ENCODE measurements at regions not wholly inside any gene's neighbourhood (a gene's known extent, or its start where the extent isn't known, plus 50 kb on each side); places are given as distances from the start of the nearest gene placed in this dataset.
"Not testable (repeated sequence)": the region's sequence is repeated elsewhere in the genome, so short reads cannot be mapped to it uniquely, and the experiment has no call there.

DNA sequence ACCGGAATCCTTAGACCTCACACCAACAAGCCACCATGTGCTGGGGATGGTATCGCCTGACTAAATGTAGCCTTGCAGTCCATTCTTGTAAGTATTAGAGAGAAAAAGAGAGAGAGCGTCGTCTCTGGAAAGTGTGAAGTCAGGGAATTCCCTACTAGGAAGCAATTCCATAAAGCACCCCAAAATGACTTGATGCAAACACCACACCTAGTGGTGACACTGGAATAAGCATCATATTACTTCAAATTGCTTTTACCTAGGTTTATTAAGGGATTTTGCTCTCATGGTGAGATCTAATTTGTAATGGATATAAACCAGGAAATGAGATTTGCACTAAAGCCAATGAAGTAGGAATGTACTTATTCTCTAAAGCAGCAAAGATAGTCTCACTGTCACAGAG lies 111.4 kb upstream of the METTL9 start:
- not testable (repeated sequence) for H3K27me3 ChIP-seq (ENCODE audit: insufficient read depth, low read length); H4K20me1 ChIP-seq (ENCODE audit: insufficient read depth, low read length); H3K4me1 Mint-ChIP-seq (ENCODE audit: low read depth, unreplicated experiment); H3K4me1 ChIP-seq (ENCODE audit: insufficient read depth, low read length); H3K36me3 ChIP-seq (ENCODE audit: insufficient read depth, low read length); DNase-seq (ENCODE audit: low read depth); H3K4me3 Mint-ChIP-seq (ENCODE audit: unreplicated experiment); H3K79me2 ChIP-seq (ENCODE audit: insufficient read depth, low read length); FAIRE-seq; H3K9ac ChIP-seq (ENCODE audit: low read length); H3K9me3 Mint-ChIP-seq (ENCODE audit: unreplicated experiment); H3K27ac ChIP-seq (ENCODE audit: low read depth, low read length); H3K4me2 ChIP-seq (ENCODE audit: low read length); H3K36me3 Mint-ChIP-seq (ENCODE audit: low read depth, unreplicated experiment); H3K4me3 ChIP-seq (ENCODE audit: insufficient read depth, low read depth, low read length); H3K9me3 ChIP-seq (ENCODE audit: insufficient read depth, low read depth, low read length); H2AFZ ChIP-seq (ENCODE audit: low read depth, low read length); H3K27me3 Mint-ChIP-seq (ENCODE audit: low read depth, unreplicated experiment); H3K27ac Mint-ChIP-seq (ENCODE audit: unreplicated experiment)

DNA sequence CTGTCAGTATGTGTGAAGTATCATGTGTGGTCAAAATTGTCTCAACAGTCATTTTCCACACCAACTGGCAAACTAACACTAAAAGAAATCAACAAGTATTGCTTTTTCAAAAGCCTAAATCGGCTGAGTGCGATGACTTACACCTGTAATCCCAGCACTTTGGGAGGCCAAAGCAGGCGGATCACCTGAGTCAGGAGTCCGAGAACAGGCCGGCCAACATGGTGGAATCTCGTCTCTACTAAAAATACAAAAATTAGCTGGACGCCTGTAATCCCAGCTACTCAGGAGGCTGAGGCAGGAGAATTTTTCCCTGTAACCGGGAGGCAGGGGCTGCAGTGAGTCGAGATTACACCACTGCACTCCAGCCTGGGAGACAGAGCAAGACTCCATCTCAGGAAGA lies 100.3 kb upstream of the METTL9 start:
- not testable (repeated sequence) for H3K4me3 ChIP-seq (ENCODE audit: insufficient read depth, low read depth, low read length); H3K4me1 Mint-ChIP-seq (ENCODE audit: low read depth, unreplicated experiment); H3K27me3 ChIP-seq (ENCODE audit: insufficient read depth, low read length); FAIRE-seq; H3K27ac Mint-ChIP-seq (ENCODE audit: unreplicated experiment); H3K4me2 ChIP-seq (ENCODE audit: low read length); DNase-seq (ENCODE audit: low read depth); H3K9ac ChIP-seq (ENCODE audit: low read length); H3K27me3 Mint-ChIP-seq (ENCODE audit: low read depth, unreplicated experiment); H3K4me1 ChIP-seq (ENCODE audit: insufficient read depth, low read length); H3K36me3 Mint-ChIP-seq (ENCODE audit: low read depth, unreplicated experiment); H2AFZ ChIP-seq (ENCODE audit: low read depth, low read length); H3K9me3 ChIP-seq (ENCODE audit: insufficient read depth, low read depth, low read length); H3K4me3 Mint-ChIP-seq (ENCODE audit: unreplicated experiment); H3K9me3 Mint-ChIP-seq (ENCODE audit: unreplicated experiment); H3K27ac ChIP-seq (ENCODE audit: low read depth, low read length); H3K36me3 ChIP-seq (ENCODE audit: insufficient read depth, low read length)
- H4K20me1 ChIP-seq (ENCODE audit: insufficient read depth, low read length): peaks cover 15% of the 10 kb centered on the region
- H3K79me2 ChIP-seq (ENCODE audit: insufficient read depth, low read length): peaks cover 27% of the 10 kb centered on the region

DNA sequence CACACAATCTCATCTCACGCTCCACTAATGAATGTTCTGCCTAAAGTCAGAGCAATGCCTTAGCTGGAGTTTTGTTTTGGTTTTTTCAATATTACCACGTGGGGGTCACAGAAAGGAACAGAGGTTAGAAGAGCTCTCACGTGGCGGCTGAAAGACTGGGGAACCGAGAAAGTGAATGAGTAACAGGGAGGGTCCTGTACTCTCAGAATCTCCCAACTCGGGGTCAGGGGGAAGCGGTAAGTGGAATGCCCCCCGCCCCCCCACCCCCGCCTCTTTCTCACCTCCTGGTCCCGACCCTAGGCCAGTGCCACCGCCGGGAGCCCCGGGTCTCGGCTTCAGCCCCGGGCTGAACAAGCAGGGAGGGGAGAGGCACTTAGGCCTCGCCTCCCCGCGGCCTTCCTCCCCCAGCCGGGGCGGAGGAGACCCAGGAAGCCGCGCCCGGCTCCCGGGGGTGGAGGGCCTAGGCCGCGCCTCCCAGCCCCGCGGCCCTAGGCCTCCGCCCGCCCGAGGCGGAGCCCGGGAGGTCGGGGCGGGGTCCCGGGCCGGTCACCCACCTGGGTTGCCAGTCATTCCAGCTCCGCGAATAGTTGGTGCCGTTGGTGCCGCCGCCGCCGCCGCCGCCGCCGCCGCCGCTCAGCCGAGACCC lies 98.0 kb upstream of the METTL9 start:
- H3K4me2 ChIP-seq (ENCODE audit: low read length): peak overlapping the region; percentile 92
- H3K27me3 Mint-ChIP-seq (ENCODE audit: low read depth, unreplicated experiment); H3K36me3 Mint-ChIP-seq (ENCODE audit: low read depth, unreplicated experiment); H3K4me1 Mint-ChIP-seq (ENCODE audit: low read depth, unreplicated experiment); H3K27me3 ChIP-seq (ENCODE audit: insufficient read depth, low read length); H3K4me1 ChIP-seq (ENCODE audit: insufficient read depth, low read length); FAIRE-seq; H3K9me3 ChIP-seq (ENCODE audit: insufficient read depth, low read depth, low read length); H3K36me3 ChIP-seq (ENCODE audit: insufficient read depth, low read length); H3K9me3 Mint-ChIP-seq (ENCODE audit: unreplicated experiment): not testable (repeated sequence)
- Mint-ChIP-seq H3K4me3 (ENCODE audit: unreplicated experiment) (peak overlapping the region; percentile 88), H3K27ac (ENCODE audit: unreplicated experiment) (peak overlapping the region; percentile 86)
- peak; percentile 23 for DNase-seq (ENCODE audit: low read depth)
- peaks cover 44% of the 10 kb centered on the region for H3K79me2 ChIP-seq (ENCODE audit: insufficient read depth, low read length)
- peak overlapping the region; percentile 75 for H2AFZ ChIP-seq (ENCODE audit: low read depth, low read length)
- peak overlapping the region; percentile 70 for H3K4me3 ChIP-seq (ENCODE audit: insufficient read depth, low read depth, low read length)
- H3K27ac ChIP-seq (ENCODE audit: low read depth, low read length): peak overlapping the region; percentile 84
- H3K9ac ChIP-seq (ENCODE audit: low read length): peak overlapping the region; percentile 91
- H4K20me1 ChIP-seq (ENCODE audit: insufficient read depth, low read length): peaks cover 21% of the 10 kb centered on the region

DNA sequence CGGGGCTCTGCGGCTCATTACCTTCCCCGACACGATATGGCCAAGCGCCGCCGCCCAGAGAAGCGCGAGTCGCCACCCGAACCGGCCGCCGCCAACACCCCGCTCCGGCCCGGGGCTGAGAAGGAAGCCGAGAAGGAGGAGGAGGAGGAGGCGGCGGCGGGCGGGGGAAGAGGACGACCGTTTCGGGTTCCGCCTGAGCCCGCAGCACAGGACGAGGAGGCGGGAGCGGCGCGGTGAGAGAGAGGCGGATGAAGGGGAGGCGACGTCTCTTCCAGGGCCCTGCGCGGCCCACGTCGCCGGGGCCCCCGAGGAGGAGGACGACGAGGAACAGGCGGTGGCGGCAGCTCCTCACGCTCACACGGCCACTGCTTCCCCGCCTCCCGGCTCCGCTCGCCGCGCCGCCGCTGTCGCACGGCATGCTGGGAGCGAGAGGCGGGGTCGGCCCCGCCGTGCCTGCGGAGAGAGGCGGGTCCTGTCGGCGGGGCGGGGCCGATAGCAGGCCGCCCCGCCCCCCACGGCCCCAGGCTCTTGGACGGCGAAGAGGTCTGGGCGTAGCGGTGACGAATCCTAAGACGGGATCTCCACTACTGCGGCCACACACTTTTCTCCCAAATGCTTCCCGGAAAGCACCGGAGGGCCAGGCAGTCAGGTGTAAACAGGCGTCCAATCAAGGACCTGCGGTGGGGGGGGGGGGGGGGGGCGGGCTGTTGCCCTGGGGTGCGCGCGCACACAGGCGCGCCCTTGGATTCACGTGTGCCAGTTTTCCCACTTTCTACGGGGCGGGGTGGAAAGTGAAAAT lies 97.3 kb upstream of the METTL9 start:
- H3K4me2 ChIP-seq (ENCODE audit: low read length): peak overlapping the region; percentile 92
- H3K4me3 Mint-ChIP-seq (ENCODE audit: unreplicated experiment): peak overlapping the region; percentile 85
- peak overlapping the region; percentile 91 for H3K9ac ChIP-seq (ENCODE audit: low read length)
- no peaks in the 10 kb centered on the region for H3K36me3 Mint-ChIP-seq (ENCODE audit: low read depth, unreplicated experiment)
- no peaks in the 10 kb centered on the region for H3K9me3 Mint-ChIP-seq (ENCODE audit: unreplicated experiment)
- peak overlapping the region; percentile 70 for H3K4me3 ChIP-seq (ENCODE audit: insufficient read depth, low read depth, low read length)
- peaks cover 28% of the 10 kb centered on the region for H4K20me1 ChIP-seq (ENCODE audit: insufficient read depth, low read length)
- H3K27me3 ChIP-seq (ENCODE audit: insufficient read depth, low read length): no peaks in the 10 kb centered on the region
- no peaks in the 10 kb centered on the region for H3K9me3 ChIP-seq (ENCODE audit: insufficient read depth, low read depth, low read length)
- peaks cover 52% of the 10 kb centered on the region for H3K79me2 ChIP-seq (ENCODE audit: insufficient read depth, low read length)
- DNase-seq (ENCODE audit: low read depth) (peak; percentile 94), FAIRE-seq (no peak)
- no peaks in the 10 kb centered on the region for H3K4me1 ChIP-seq (ENCODE audit: insufficient read depth, low read length)
- H2AFZ ChIP-seq (ENCODE audit: low read depth, low read length): peak overlapping the region; percentile 75
- peaks cover 8% of the 10 kb centered on the region for H3K4me1 Mint-ChIP-seq (ENCODE audit: low read depth, unreplicated experiment)
- H3K27ac Mint-ChIP-seq (ENCODE audit: unreplicated experiment): peak overlapping the region; percentile 12
- TF ChIP-seq, protein P1, sequence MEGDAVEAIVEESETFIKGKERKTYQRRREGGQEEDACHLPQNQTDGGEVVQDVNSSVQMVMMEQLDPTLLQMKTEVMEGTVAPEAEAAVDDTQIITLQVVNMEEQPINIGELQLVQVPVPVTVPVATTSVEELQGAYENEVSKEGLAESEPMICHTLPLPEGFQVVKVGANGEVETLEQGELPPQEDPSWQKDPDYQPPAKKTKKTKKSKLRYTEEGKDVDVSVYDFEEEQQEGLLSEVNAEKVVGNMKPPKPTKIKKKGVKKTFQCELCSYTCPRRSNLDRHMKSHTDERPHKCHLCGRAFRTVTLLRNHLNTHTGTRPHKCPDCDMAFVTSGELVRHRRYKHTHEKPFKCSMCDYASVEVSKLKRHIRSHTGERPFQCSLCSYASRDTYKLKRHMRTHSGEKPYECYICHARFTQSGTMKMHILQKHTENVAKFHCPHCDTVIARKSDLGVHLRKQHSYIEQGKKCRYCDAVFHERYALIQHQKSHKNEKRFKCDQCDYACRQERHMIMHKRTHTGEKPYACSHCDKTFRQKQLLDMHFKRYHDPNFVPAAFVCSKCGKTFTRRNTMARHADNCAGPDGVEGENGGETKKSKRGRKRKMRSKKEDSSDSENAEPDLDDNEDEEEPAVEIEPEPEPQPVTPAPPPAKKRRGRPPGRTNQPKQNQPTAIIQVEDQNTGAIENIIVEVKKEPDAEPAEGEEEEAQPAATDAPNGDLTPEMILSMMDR (IDR thresholded peaks at IDR 0.05; ENCODE audit: insufficient read depth, low read depth, low read length): no peak
- TF ChIP-seq EZH2 (IDR thresholded peaks at IDR 0.05; ENCODE audit: insufficient read depth, low read length): no peak
- no peaks in the 10 kb centered on the region for H3K27me3 Mint-ChIP-seq (ENCODE audit: low read depth, unreplicated experiment)
- H3K27ac ChIP-seq (ENCODE audit: low read depth, low read length): peak overlapping the region; percentile 84
- no peaks in the 10 kb centered on the region for H3K36me3 ChIP-seq (ENCODE audit: insufficient read depth, low read length)

DNA sequence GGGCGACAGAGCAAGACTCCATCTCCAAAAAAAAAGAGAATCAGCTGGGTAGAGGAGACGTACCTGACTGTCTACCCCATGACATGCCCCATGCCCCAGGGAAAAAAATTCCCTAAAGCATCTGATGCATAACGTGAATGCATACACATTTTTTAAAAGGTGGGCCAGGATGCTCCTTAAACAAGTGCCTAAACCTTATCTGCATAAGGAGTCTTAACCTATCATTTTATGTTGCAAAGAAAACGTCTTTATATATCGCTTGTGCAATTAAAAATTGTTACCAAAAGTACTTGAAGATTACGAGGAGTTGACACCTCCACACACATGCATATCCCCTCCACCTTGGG lies 95.8 kb upstream of the METTL9 start:
- DNase-seq (ENCODE audit: low read depth); H3K9me3 ChIP-seq (ENCODE audit: insufficient read depth, low read depth, low read length); H3K4me1 ChIP-seq (ENCODE audit: insufficient read depth, low read length); H3K27me3 Mint-ChIP-seq (ENCODE audit: low read depth, unreplicated experiment); H3K27me3 ChIP-seq (ENCODE audit: insufficient read depth, low read length); H3K9ac ChIP-seq (ENCODE audit: low read length); H2AFZ ChIP-seq (ENCODE audit: low read depth, low read length); H3K36me3 ChIP-seq (ENCODE audit: insufficient read depth, low read length); H3K4me3 ChIP-seq (ENCODE audit: insufficient read depth, low read depth, low read length); H3K27ac ChIP-seq (ENCODE audit: low read depth, low read length); FAIRE-seq; H3K9me3 Mint-ChIP-seq (ENCODE audit: unreplicated experiment); H3K4me2 ChIP-seq (ENCODE audit: low read length); H3K36me3 Mint-ChIP-seq (ENCODE audit: low read depth, unreplicated experiment): not testable (repeated sequence)
- Mint-ChIP-seq H3K4me1 (ENCODE audit: low read depth, unreplicated experiment) (peaks cover 13% of the 10 kb centered on the region), H3K27ac (ENCODE audit: unreplicated experiment) (peak overlapping the region; percentile 13), H3K4me3 (ENCODE audit: unreplicated experiment) (peak overlapping the region; percentile 57)
- peaks cover 43% of the 10 kb centered on the region for H4K20me1 ChIP-seq (ENCODE audit: insufficient read depth, low read length)
- H3K79me2 ChIP-seq (ENCODE audit: insufficient read depth, low read length): peaks cover 66% of the 10 kb centered on the region
